HepG2 (cell line): ENCODE measurements at regions not wholly inside any gene's neighbourhood (a gene's known extent, or its start where the extent isn't known, plus 50 kb on each side); places are given as distances from the start of the nearest gene placed in this dataset.

Experiments
- CSRNP1 ChIP-seq: sonication (generic); formaldehyde crosslinking; IDR thresholded peaks from 2 replicates; pipeline ENCODE4 v1.8.1; 2023; ENCODE audit warnings: mild to moderate bottlenecking, missing genetic modification reagents
- GABPA ChIP-seq, 2 experiments: IDR thresholded peaks; 2 replicates each; pipeline ENCODE4 v1.6.1; 2011 to 2016; ENCODE audit warnings: low read depth in 2 of 2, low read length in 1 of 2, missing biosample characterization in 1 of 2, missing genetic modification characterization in 1 of 2
- HOXA3 ChIP-seq: sonication (generic); formaldehyde crosslinking; IDR thresholded peaks from 2 replicates; pipeline ENCODE4 v1.5.0; 2020; ENCODE audit warnings: missing genetic modification reagents
- JDP2 ChIP-seq: sonication (generic); formaldehyde crosslinking; IDR thresholded peaks from 2 replicates; pipeline ENCODE4 v1.8.1; 2022; ENCODE audit warnings: missing genetic modification reagents, borderline replicate concordance
- MAZ ChIP-seq, 2 experiments: sonication (generic) in 1 of 2; formaldehyde crosslinking in 1 of 2; IDR thresholded peaks; 2 replicates each; pipeline versions ENCODE4 v1.5.0 to v1.6.1; 2012 to 2020; ENCODE audit warnings: low read depth in 2 of 2, mild to moderate bottlenecking in 2 of 2, borderline replicate concordance in 1 of 2, improper control_type of control experiment in 1 of 2, low read length in 1 of 2, missing genetic modification reagents in 1 of 2, moderate library complexity in 1 of 2
- MTF2 ChIP-seq: sonication (generic); formaldehyde crosslinking; IDR thresholded peaks from 2 replicates; pipeline ENCODE4 v1.5.0; 2020; ENCODE audit warnings: missing genetic modification reagents, borderline replicate concordance
- PHF5A ChIP-seq: IDR thresholded peaks from one replicate; pipeline ENCODE4 v1.6.1; 2018; ENCODE audit warnings: low read depth, missing genetic modification reagents; ENCODE audit not compliant: unreplicated experiment
- SRF ChIP-seq: IDR thresholded peaks from 2 replicates; pipeline ENCODE4 v1.6.1; 2011; ENCODE audit warnings: mild to moderate bottlenecking, low read depth, low read length, moderate library complexity
- SSRP1 ChIP-seq: IDR thresholded peaks from 2 replicates; pipeline ENCODE4 v1.6.1; 2016; ENCODE audit warnings: control low read depth
- STAG1 ChIP-seq: sonication (generic); formaldehyde crosslinking; IDR thresholded peaks from 2 replicates; pipeline ENCODE4 v1.4.0; 2020; ENCODE audit warnings: missing genetic modification reagents
- YEATS4 ChIP-seq: sonication (generic); formaldehyde crosslinking; IDR thresholded peaks from 2 replicates; pipeline ENCODE4 v1.4.0; 2020; ENCODE audit warnings: missing genetic modification reagents, borderline replicate concordance
- ZMYM3 ChIP-seq: sonication (generic); formaldehyde crosslinking; IDR thresholded peaks from 2 replicates; pipeline ENCODE4 v1.5.1; 2020; ENCODE audit warnings: mild to moderate bottlenecking, missing genetic modification reagents
- ZNF101 ChIP-seq: sonication (generic); formaldehyde crosslinking; IDR thresholded peaks from 2 replicates; pipeline ENCODE4 v1.4.0; 2020; ENCODE audit warnings: mild to moderate bottlenecking, low read depth, missing genetic modification reagents, borderline replicate concordance
- ZNF263 ChIP-seq: sonication (generic); formaldehyde crosslinking; IDR thresholded peaks from 2 replicates; pipeline ENCODE4 v1.4.0; 2020; ENCODE audit warnings: missing genetic modification reagents
- ZNF317 ChIP-seq: sonication (generic); formaldehyde crosslinking; IDR thresholded peaks from 2 replicates; pipeline ENCODE4 v1.5.0; 2020; ENCODE audit warnings: mild to moderate bottlenecking, missing genetic modification reagents
- ZNF616 ChIP-seq: sonication (generic); formaldehyde crosslinking; IDR thresholded peaks from 2 replicates; pipeline ENCODE4 v1.5.0; 2020; ENCODE audit warnings: low read depth, mild to moderate bottlenecking, missing genetic modification reagents
- ZNF776 ChIP-seq: sonication (generic); formaldehyde crosslinking; IDR thresholded peaks from 2 replicates; pipeline ENCODE4 v1.4.0; 2020; ENCODE audit warnings: mild to moderate bottlenecking, missing genetic modification reagents
- ZUFSP ChIP-seq: sonication (generic); formaldehyde crosslinking; IDR thresholded peaks from 2 replicates; pipeline ENCODE4 v1.9.0; 2021; ENCODE audit warnings: missing genetic modification reagents, mild to moderate bottlenecking, borderline replicate concordance
- ZXDC ChIP-seq: sonication (generic); formaldehyde crosslinking; IDR thresholded peaks from 2 replicates; pipeline ENCODE4 v1.5.0; 2020; ENCODE audit warnings: mild to moderate bottlenecking, missing genetic modification reagents
- TF ChIP-seq, protein P1 (sequence below): sonication (generic); formaldehyde crosslinking; IDR thresholded peaks from 2 replicates; pipeline ENCODE4 v1.4.0; 2020; ENCODE audit warnings: missing genetic modification reagents, low read depth, mild to moderate bottlenecking, borderline replicate concordance
- TF ChIP-seq, protein P2 (sequence below): sonication (generic); formaldehyde crosslinking; IDR thresholded peaks from 2 replicates; pipeline ENCODE4 v1.4.0; 2020; ENCODE audit warnings: mild to moderate bottlenecking, low read depth, missing genetic modification reagents

GRCh38 chr2:42939411-42940206, 147.2 kb upstream of the HAAO start (continued):
- no peak for TF ChIP-seq ZXDC
- TF ChIP-seq ZNF616 (CRISPR knock-in tag) = no peak
- no peak for TF ChIP-seq ZNF317 (CRISPR knock-in tag)
- no peak for TF ChIP-seq ZNF101 (CRISPR knock-in tag)
- TF ChIP-seq ZUFSP (CRISPR knock-in tag) = no peak
- TF ChIP-seq, protein P1, sequence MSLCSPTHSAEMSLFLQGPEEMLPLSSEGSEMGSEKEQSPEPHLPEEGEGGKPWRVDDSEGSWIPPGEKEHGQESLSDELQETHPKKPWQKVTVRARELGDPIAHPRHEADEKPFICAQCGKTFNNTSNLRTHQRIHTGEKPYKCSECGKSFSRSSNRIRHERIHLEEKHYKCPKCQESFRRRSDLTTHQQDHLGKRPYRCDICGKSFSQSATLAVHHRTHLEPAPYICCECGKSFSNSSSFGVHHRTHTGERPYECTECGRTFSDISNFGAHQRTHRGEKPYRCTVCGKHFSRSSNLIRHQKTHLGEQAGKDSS = no peak
- no peak for TF ChIP-seq PHF5A
- no peak for TF ChIP-seq CSRNP1 (CRISPR knock-in tag)
- TF ChIP-seq SRF = 0 out of 2 replicates have a peak, but pooled peaks have one; percentile 6
- no peak for TF ChIP-seq MTF2 (CRISPR knock-in tag)
- TF ChIP-seq YEATS4 = 0 out of 2 replicates have a peak, but pooled peaks have one; percentile 34
- no peak for TF ChIP-seq ZNF776 (CRISPR knock-in tag)
- no peak for TF ChIP-seq STAG1 (CRISPR knock-in tag)
- no peak for TF ChIP-seq ZMYM3 (CRISPR knock-in tag)
- 0 out of 2 replicates have a peak, but pooled peaks have one; percentile 28 for TF ChIP-seq HOXA3 (CRISPR knock-in tag)
- no peak for TF ChIP-seq ZNF263
- TF ChIP-seq MAZ (IDR thresholded peaks at IDR 0.05; ENCODE audit: borderline replicate concordance, low read depth, low read length) = no peak
- TF ChIP-seq MAZ (CRISPR knock-in tag; IDR thresholded peaks at IDR 0.05; ENCODE audit: low read depth) = no peak
- TF ChIP-seq SSRP1 (CRISPR knock-in tag) = no peak
- no peak for TF ChIP-seq GABPA (IDR thresholded peaks at IDR 0.05; ENCODE audit: low read depth, low read length)
- peak; percentile 20; the same call in 1 of the 2 replicates for TF ChIP-seq GABPA (CRISPR knock-in tag; IDR thresholded peaks at IDR 0.05; ENCODE audit: low read depth)
- TF ChIP-seq JDP2 = no peak
- TF ChIP-seq, protein P2, sequence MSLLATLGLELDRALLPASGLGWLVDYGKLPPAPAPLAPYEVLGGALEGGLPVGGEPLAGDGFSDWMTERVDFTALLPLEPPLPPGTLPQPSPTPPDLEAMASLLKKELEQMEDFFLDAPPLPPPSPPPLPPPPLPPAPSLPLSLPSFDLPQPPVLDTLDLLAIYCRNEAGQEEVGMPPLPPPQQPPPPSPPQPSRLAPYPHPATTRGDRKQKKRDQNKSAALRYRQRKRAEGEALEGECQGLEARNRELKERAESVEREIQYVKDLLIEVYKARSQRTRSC (CRISPR knock-in tag) = no peak
